BLaER1 treated with 17β-estradiol and CSF1 and Interleukin-3, amounts not matched to agents 10 nM and 100 nM (cell line): ENCODE measurements at regions not wholly inside any gene's neighbourhood (a gene's known extent, or its start where the extent isn't known, plus 50 kb on each side); places are given as distances from the start of the nearest gene placed in this dataset.

Source experiments
- H3K27ac ChIP-seq, 11 experiments: shearing (Covaris generic); formaldehyde crosslinking; 2 replicates each; pipeline ENCODE4 v1.8.1; 2022
- H3K27me3 ChIP-seq, 11 experiments: shearing (Covaris generic); formaldehyde crosslinking; 2 replicates each; pipeline ENCODE4 v1.8.1; 2022
- H3K36me3 ChIP-seq, 11 experiments: shearing (Covaris generic); formaldehyde crosslinking; 2 replicates each; pipeline ENCODE4 v1.8.1; 2022
- H3K4me1 ChIP-seq, 10 experiments: shearing (Covaris generic); formaldehyde crosslinking; 2 replicates each; pipeline ENCODE4 v1.8.1; 2022
- H3K4me2 ChIP-seq, 11 experiments: shearing (Covaris generic); formaldehyde crosslinking; 2 replicates each; pipeline ENCODE4 v1.8.1; 2022
- H3K4me3 ChIP-seq, 10 experiments: shearing (Covaris generic); formaldehyde crosslinking; 2 replicates each; pipeline ENCODE4 v1.8.1; 2022
- H3K9ac ChIP-seq, 11 experiments: shearing (Covaris generic); formaldehyde crosslinking; 2 replicates each; pipeline ENCODE4 v1.8.1; 2022
- H3K9me3 ChIP-seq, 11 experiments: shearing (Covaris generic); formaldehyde crosslinking; replicated peaks in 1 of 11; 2 replicates each; pipeline ENCODE4 v1.8.1; 2022
- H4K20me1 ChIP-seq, 11 experiments: shearing (Covaris generic); formaldehyde crosslinking; 2 replicates each; pipeline ENCODE4 v1.8.1; 2022
- Cebpa-rat ChIP-seq, 11 experiments: shearing (Covaris generic); IDR thresholded peaks; 2 replicates each; pipeline ENCODE4 v1.8.1; 2022

- Histone ChIP-seq H4K20me1 (no peaks in the 10 kb centered on the region), H3K4me2 (no peak overlapping the region), H3K27ac (no peak overlapping the region), H3K27me3 (no peaks in the 10 kb centered on the region), H3K9me3 (no peaks in the 10 kb centered on the region), H3K36me3 (no peaks in the 10 kb centered on the region), H3K4me1 (peaks cover 3 to 27% (median 10%) of the 10 kb centered on the region in 10 experiments; a peak in 14 of 20 replicates), H3K4me3 (no peak overlapping the region), H3K9ac (no peak overlapping the region)
- no peak for TF ChIP-seq Cebpa-rat (IDR thresholded peaks at IDR 0.05)
These were observed 276.7 kb downstream of the DSEL start for GRCh38 chr18:67239826-67240225.

DNA sequence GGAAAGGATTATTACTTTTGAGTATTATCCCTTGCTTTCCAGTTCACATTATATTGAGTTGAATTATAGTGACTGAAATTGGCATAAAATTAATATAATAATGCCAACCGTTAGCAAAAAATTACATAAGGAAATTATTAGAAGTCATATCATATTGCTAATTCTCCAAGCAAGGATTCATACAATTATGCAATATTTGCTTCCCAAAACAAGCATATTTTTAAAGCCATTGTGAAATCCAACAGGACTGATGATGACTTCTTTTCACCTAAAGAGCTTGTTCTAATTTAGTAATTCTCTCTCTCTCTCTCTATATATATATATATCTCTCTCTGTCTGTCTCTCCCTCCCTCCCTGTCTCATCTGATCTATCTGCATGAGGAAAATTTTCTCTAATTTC, 283.5 kb downstream of the DSEL start:
- no peak overlapping the region for H3K9ac ChIP-seq
- H3K4me3 ChIP-seq, result no peak overlapping the region
- no peak overlapping the region for H3K27ac ChIP-seq
- H3K36me3 ChIP-seq, result no peaks in the 10 kb centered on the region
- no peak overlapping the region for H3K4me2 ChIP-seq
- H4K20me1 ChIP-seq, result no peaks in the 10 kb centered on the region
- no peak for TF ChIP-seq Cebpa-rat (IDR thresholded peaks at IDR 0.05)
- H3K27me3 ChIP-seq, result no peaks in the 10 kb centered on the region
- H3K9me3 ChIP-seq, result no peaks in the 10 kb centered on the region
- no peaks in the 10 kb centered on the region for H3K4me1 ChIP-seq

DNA sequence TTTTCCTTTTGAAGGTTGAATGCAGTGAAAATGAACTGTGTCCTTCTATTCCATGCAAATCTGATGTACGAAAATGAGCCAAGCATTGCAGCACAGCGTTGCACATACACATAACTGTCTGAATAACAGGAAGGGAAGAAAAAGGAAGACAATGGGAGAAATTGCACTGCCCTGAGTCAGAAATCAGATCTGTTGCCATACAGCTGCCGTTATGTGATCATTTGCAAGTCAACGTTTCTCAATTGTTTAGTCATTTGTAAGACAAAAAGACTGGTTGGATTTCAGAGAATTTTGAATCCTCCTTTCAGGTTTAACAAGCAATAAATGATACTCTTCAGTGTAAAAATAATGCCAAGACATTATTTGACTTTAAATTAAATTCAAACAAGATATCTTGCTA, 284.1 kb downstream of the DSEL start:
- H3K4me2 ChIP-seq, result no peak overlapping the region
- no peaks in the 10 kb centered on the region for H3K36me3 ChIP-seq
- no peak for TF ChIP-seq Cebpa-rat (IDR thresholded peaks at IDR 0.05)
- no peaks in the 10 kb centered on the region for H3K9me3 ChIP-seq
- no peak overlapping the region for H3K9ac ChIP-seq
- H4K20me1 ChIP-seq, result no peaks in the 10 kb centered on the region
- H3K27ac ChIP-seq, result no peak overlapping the region
- H3K27me3 ChIP-seq, result no peaks in the 10 kb centered on the region
- no peak overlapping the region for H3K4me3 ChIP-seq
- no peaks in the 10 kb centered on the region for H3K4me1 ChIP-seq

DNA sequence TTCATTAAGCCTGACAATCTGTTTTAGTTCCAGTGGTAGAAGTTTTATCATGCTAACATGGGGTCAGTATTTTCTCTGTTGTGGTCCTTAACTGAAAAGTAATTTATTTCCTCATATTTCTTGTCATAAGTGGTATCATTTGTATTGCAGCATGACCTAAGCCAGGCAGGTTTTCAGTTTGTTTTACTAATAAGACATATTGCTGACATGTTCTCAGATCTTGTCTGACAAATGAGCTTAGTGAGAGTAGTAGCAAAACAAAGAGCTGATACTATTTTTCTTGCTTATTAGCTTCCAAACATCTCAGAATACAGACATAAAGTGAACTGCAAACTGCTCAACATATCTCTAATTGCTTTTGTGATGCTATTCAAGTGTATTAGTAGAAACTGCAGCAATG, 293.6 kb downstream of the DSEL start:
- no peak overlapping the region for H3K4me3 ChIP-seq
- no peaks in the 10 kb centered on the region for H3K36me3 ChIP-seq
- H3K4me2 ChIP-seq, result no peak overlapping the region
- no peaks in the 10 kb centered on the region for H3K9me3 ChIP-seq
- H3K27ac ChIP-seq, result no peak overlapping the region
- H3K9ac ChIP-seq, result no peak overlapping the region
- no peaks in the 10 kb centered on the region for H4K20me1 ChIP-seq
- no peak for TF ChIP-seq Cebpa-rat (IDR thresholded peaks at IDR 0.05)
- no peaks in the 10 kb centered on the region for H3K27me3 ChIP-seq
- no peaks in the 10 kb centered on the region for H3K4me1 ChIP-seq

DNA sequence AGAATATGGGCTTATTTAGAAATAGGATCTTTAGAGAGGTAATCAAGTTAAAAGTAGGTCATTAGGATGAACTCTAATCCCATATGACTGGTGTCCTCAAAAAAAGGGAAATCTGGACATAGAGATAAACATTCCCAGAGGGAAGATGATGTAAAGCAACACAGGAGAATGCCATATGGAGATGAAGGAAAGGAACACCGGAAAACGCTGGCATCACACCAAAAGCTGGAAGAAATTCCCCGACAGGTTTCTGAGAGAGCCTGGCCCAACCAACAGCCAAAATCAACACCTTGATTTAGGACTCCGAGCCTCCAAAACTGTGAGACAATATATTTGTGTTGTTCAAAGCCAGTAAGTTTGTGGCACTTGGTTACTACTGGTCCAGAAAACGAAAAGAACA, 296.7 kb downstream of the DSEL start:
- TF ChIP-seq Cebpa-rat (IDR thresholded peaks at IDR 0.05), result no peak
- Histone ChIP-seq H4K20me1 (no peaks in the 10 kb centered on the region), H3K4me3 (no peak overlapping the region), H3K27ac (no peak overlapping the region), H3K36me3 (no peaks in the 10 kb centered on the region), H3K9ac (no peak overlapping the region), H3K4me2 (no peak overlapping the region), H3K4me1 (no peaks in the 10 kb centered on the region), H3K27me3 (no peaks in the 10 kb centered on the region), H3K9me3 (peaks cover 0 to 9% (median 5%) of the 10 kb centered on the region in 11 experiments; a peak in 9 of 22 replicates)

- H4K20me1 ChIP-seq, result no peaks in the 10 kb centered on the region
- no peaks in the 10 kb centered on the region for H3K27me3 ChIP-seq
- no peak overlapping the region for H3K4me2 ChIP-seq
- H3K4me3 ChIP-seq, result no peak overlapping the region
- no peak for TF ChIP-seq Cebpa-rat (IDR thresholded peaks at IDR 0.05)
- no peak overlapping the region for H3K27ac ChIP-seq
- no peaks in the 10 kb centered on the region for H3K4me1 ChIP-seq
- peaks cover 0 to 9% (median 5%) of the 10 kb centered on the region in 11 experiments; a peak in 9 of 22 replicates for H3K9me3 ChIP-seq
- no peaks in the 10 kb centered on the region for H3K36me3 ChIP-seq
- no peak overlapping the region for H3K9ac ChIP-seq
These were observed 298.0 kb downstream of the DSEL start for GRCh38 chr18:67218556-67218955.

- Histone ChIP-seq H3K36me3 (no peaks in the 10 kb centered on the region), H3K4me2 (no peak overlapping the region), H3K9ac (no peak overlapping the region), H3K4me1 (no peaks in the 10 kb centered on the region), H3K27ac (no peak overlapping the region), H3K4me3 (no peak overlapping the region), H3K27me3 (no peaks in the 10 kb centered on the region), H4K20me1 (no peaks in the 10 kb centered on the region), H3K9me3 (peaks cover 0 to 9% (median 5%) of the 10 kb centered on the region in 11 experiments; a peak in 9 of 22 replicates)
- no peak for TF ChIP-seq Cebpa-rat (IDR thresholded peaks at IDR 0.05)
These were observed 298.9 kb downstream of the DSEL start for GRCh38 chr18:67217551-67218166.

DNA sequence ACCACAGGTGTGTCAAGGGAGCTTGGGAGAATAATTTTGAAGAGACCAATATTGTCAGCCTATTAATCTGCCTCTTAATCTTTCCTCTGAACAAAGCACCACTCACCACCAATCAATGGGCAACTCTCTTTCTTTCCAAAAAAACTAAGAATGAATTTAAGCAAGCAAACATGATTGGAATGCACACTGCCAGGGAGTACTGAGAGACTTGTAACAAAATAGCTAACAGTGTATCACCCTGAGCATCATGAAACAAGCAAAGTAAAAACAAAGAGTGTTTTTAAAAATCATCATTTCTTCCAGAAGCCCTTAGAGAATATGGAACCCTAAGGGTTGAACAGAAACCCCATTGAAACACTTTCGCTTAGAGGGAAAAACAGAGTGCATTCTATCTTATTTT, 299.7 kb downstream of the DSEL start:
- Histone ChIP-seq H3K36me3 (no peaks in the 10 kb centered on the region), H3K27ac (no peak overlapping the region), H3K9me3 (peaks cover 0 to 9% (median 5%) of the 10 kb centered on the region in 11 experiments; a peak in 9 of 22 replicates), H3K9ac (no peak overlapping the region), H4K20me1 (no peaks in the 10 kb centered on the region), H3K4me1 (no peaks in the 10 kb centered on the region), H3K27me3 (no peaks in the 10 kb centered on the region), H3K4me3 (no peak overlapping the region), H3K4me2 (no peak overlapping the region)
- TF ChIP-seq Cebpa-rat (IDR thresholded peaks at IDR 0.05), result no peak

DNA sequence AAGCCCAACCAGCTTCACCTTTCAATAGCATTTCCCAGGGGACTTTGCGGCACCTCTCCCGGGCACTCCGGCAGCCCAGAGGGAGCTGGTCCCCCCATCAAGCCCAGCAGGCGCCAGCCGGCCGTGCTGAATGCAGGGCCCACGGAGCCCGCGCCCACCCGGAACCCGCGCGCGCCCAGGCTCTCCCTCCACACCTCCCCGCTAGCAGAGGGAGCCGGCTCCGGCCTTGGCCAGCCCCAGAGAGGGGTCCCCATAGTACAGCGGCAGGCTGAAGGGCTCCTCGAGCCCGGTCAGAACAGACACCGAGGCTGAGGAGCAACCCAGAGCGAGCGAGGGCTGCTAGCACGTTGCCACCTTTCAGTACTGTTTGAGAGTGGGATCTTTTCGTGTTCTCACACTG, 300.8 kb downstream of the DSEL start:
- H3K27ac ChIP-seq, result no peak overlapping the region
- H3K4me1 ChIP-seq, result no peaks in the 10 kb centered on the region
- H3K4me3 ChIP-seq, result no peak overlapping the region
- H4K20me1 ChIP-seq, result no peaks in the 10 kb centered on the region
- no peaks in the 10 kb centered on the region for H3K36me3 ChIP-seq
- no peak overlapping the region for H3K4me2 ChIP-seq
- H3K9me3 ChIP-seq, result peaks cover 0 to 9% (median 5%) of the 10 kb centered on the region in 11 experiments; a peak in 9 of 22 replicates
- TF ChIP-seq Cebpa-rat (IDR thresholded peaks at IDR 0.05), result no peak
- H3K9ac ChIP-seq, result no peak overlapping the region
- no peaks in the 10 kb centered on the region for H3K27me3 ChIP-seq

- no peaks in the 10 kb centered on the region for H3K27me3 ChIP-seq
- no peaks in the 10 kb centered on the region for H4K20me1 ChIP-seq
- no peak overlapping the region for H3K27ac ChIP-seq
- H3K4me1 ChIP-seq, result no peaks in the 10 kb centered on the region
- no peak overlapping the region for H3K9ac ChIP-seq
- H3K9me3 ChIP-seq, result peaks cover 0 to 9% (median 5%) of the 10 kb centered on the region in 11 experiments; a peak in 9 of 22 replicates
- TF ChIP-seq Cebpa-rat (IDR thresholded peaks at IDR 0.05), result no peak
- no peak overlapping the region for H3K4me3 ChIP-seq
- H3K36me3 ChIP-seq, result no peaks in the 10 kb centered on the region
- no peak overlapping the region for H3K4me2 ChIP-seq
These were observed 304.9 kb downstream of the DSEL start for GRCh38 chr18:67211646-67212045.
